GM21367 (cell line): ENCODE measurements at regions not wholly inside any gene's neighbourhood (a gene's known extent, or its start where the extent isn't known, plus 50 kb on each side); places are given as distances from the start of the nearest gene placed in this dataset.

ENCODE experiments used
- ATAC-seq: cut with Tn5 transposase; IDR thresholded peaks from one replicate; pipeline ENCODE4 v1.9.1; 2021; ENCODE audit not compliant: unreplicated experiment

GRCh38 chr7:12517451-12517850 is 53.1 kb upstream of the SCIN start:
- ATAC-seq = no peak

- ATAC-seq = peak; percentile 96
These were observed 51.4 kb upstream of the SCIN start for GRCh38 chr7:12518920-12519681.

- no peak for ATAC-seq
These were observed 50.9 kb upstream of the SCIN start for GRCh38 chr7:12519682-12520009.
